ENCODE measurements at regions not wholly inside any gene's neighbourhood (a gene's known extent, or its start where the extent isn't known, plus 50 kb on each side); places are given as distances from the start of the nearest gene placed in this dataset.

DNA sequence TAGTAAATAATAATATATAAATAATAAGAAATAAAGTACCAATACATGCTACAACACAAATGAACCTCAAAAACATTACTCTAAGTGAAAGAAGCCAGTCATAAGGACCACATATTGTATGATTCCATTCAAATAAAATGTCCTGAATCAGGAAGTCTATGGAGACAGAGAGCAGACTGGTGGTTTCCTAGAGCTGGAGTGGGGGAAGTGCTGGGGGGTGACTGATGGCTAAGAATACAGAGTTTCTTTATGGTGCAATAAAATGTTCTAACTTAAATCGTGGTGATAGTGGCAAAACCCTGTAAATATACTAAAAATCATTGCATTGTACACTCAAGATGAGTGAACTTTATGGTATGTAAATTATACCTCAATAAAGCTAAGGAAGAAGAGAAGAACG is 376.5 kb downstream of the BUD13 start (continued):
- TF ChIP-seq POLR2AphosphoS2 (conservative IDR thresholded peaks at IDR 0.05; ENCODE audit: low read length): no peak
- TF ChIP-seq, protein P1, sequence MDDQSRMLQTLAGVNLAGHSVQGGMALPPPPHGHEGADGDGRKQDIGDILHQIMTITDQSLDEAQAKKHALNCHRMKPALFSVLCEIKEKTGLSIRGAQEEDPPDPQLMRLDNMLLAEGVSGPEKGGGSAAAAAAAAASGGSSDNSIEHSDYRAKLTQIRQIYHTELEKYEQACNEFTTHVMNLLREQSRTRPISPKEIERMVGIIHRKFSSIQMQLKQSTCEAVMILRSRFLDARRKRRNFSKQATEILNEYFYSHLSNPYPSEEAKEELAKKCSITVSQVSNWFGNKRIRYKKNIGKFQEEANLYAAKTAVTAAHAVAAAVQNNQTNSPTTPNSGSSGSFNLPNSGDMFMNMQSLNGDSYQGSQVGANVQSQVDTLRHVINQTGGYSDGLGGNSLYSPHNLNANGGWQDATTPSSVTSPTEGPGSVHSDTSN (IDR thresholded peaks at IDR 0.05): no peak

DNA sequence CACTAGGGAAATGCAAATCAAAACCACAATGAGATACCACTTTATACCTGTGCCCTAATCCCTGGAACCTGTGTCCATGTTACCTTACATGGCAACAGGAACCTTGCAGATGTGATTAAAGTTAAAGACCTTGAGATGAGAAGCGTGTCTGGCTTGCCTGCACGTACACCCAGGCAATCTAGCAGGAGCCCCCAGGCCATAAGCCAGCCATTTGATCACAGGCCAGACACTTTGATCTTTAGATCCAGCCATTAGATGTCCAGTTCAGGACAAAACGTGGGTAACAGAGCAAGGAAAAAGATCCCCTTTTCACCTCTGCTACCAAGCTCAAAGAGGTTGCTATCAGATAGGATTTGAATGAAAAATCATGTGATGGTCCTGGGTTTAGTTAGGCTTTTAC is 378.8 kb downstream of the BUD13 start:
- Histone ChIP-seq H3K4me1 (no peaks in the 10 kb centered on the region), H3K4me2 (no peak overlapping the region), H3K27ac (no peak overlapping the region), H3K9me3 (no peaks in the 10 kb centered on the region), H3K4me3 (no peak overlapping the region)
- POLR2A ChIA-PET: no interaction called here
- no peak for ATAC-seq
- FAIRE-seq: no peak
- TF ChIP-seq CEBPB (IDR thresholded peaks at IDR 0.05) (no peak), MAFK (IDR thresholded peaks at IDR 0.05; ENCODE audit: partially characterized antibody) (no peak), RARB (CRISPR knock-in tag; IDR thresholded peaks at IDR 0.05) (no peak), HOXA7 (CRISPR knock-in tag; IDR thresholded peaks at IDR 0.05) (no peak), CBX8 (IDR thresholded peaks at IDR 0.05) (no peak), CHD4 (IDR thresholded peaks at IDR 0.05; ENCODE audit: borderline replicate concordance) (no peak), FOXS1 (CRISPR knock-in tag; IDR thresholded peaks at IDR 0.05) (no peak), REST (IDR thresholded peaks at IDR 0.05) (no peak), E2F6 (IDR thresholded peaks at IDR 0.05; ENCODE audit: borderline replicate concordance, low read depth) (no peak), ZFP36 (IDR thresholded peaks at IDR 0.05; ENCODE audit: borderline replicate concordance, partially characterized antibody) (no peak)
- TF ChIP-seq, protein P2, sequence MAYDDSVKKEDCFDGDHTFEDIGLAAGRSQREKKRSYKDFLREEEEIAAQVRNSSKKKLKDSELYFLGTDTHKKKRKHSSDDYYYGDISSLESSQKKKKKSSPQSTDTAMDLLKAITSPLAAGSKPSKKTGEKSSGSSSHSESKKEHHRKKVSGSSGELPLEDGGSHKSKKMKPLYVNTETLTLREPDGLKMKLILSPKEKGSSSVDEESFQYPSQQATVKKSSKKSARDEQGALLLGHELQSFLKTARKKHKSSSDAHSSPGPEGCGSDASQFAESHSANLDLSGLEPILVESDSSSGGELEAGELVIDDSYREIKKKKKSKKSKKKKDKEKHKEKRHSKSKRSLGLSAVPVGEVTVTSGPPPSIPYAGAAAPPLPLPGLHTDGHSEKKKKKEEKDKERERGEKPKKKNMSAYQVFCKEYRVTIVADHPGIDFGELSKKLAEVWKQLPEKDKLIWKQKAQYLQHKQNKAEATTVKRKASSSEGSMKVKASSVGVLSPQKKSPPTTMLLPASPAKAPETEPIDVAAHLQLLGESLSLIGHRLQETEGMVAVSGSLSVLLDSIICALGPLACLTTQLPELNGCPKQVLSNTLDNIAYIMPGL (CRISPR knock-in tag; IDR thresholded peaks at IDR 0.05; ENCODE audit: borderline replicate concordance): no peak
- no peak for DNase-seq (ENCODE audit: low read depth in 1 of 2, low spot score in 1 of 2)
- 0% methylated on average over 3 of the region's 3 CpGs for WGBS (ENCODE audit: missing lambda C conversion rate)
- CTCF ChIA-PET: no interaction called here

GRCh38 chr11:116390963-116391362 is 381.8 kb downstream of the BUD13 start:
- no peak for DNase-seq (ENCODE audit: low read depth in 1 of 2, low spot score in 1 of 2)
- ATAC-seq: no peak
- Histone ChIP-seq H3K9me3 (no peaks in the 10 kb centered on the region), H3K4me1 (no peaks in the 10 kb centered on the region), H3K27ac (no peak overlapping the region), H3K4me3 (no peak overlapping the region), H3K4me2 (no peak overlapping the region)
- no peak for FAIRE-seq
- TF ChIP-seq CTCF (IDR thresholded peaks at IDR 0.05) (no peak), ELK1 (IDR thresholded peaks at IDR 0.05; ENCODE audit: low read depth, low read length) (no peak), RAD21 (conservative IDR thresholded peaks at IDR 0.05 in 1 of 2, IDR thresholded peaks at IDR 0.05 in 1 of 2) (no peak), BHLHE40 (IDR thresholded peaks at IDR 0.05; ENCODE audit: low read depth, low read length) (no peak), ZFP36 (IDR thresholded peaks at IDR 0.05; ENCODE audit: borderline replicate concordance, partially characterized antibody) (no peak)
- POLR2A ChIA-PET: no interaction called here
- 0% methylated on average over 3 of the region's 3 CpGs for WGBS (ENCODE audit: missing lambda C conversion rate)
- CTCF ChIA-PET: no interaction called here
